GM23338 (cell line): ENCODE measurements at regions not wholly inside any gene's neighbourhood (a gene's known extent, or its start where the extent isn't known, plus 50 kb on each side); places are given as distances from the start of the nearest gene placed in this dataset.

Source experiments
- ATAC-seq: fragments of 200-7000 bp; cut with Tn5 transposase; 3 replicates; pipeline ENCODE4 v1.9.1; 2020
- DNase-seq: peaks from one replicate; pipeline ENCODE4 v3.0.0-alpha.2; 2015; ENCODE audit warnings: low spot score
- H2AFZ ChIP-seq: fragments of 200-600 bp; sonication (generic); 2 replicates; pipeline ENCODE4 v1.8.0; 2016; ENCODE audit warnings: antibody characterized with exemption, mild to moderate bottlenecking, moderate library complexity
- H3F3A ChIP-seq: fragments of 200-600 bp; sonication (generic); replicated peaks from 2 replicates; pipeline ENCODE4 v1.8.0; 2017; ENCODE audit warnings: antibody characterized with exemption, mixed run types, low read depth
- H3K27ac ChIP-seq: fragments of 200-600 bp; sonication (generic); 2 replicates; pipeline ENCODE4 v1.6.1; 2016; ENCODE audit warnings: low read depth
- H3K27me3 ChIP-seq: fragments of 200-600 bp; sonication (generic); 2 replicates; pipeline ENCODE4 v1.8.0; 2016; ENCODE audit warnings: mild to moderate bottlenecking, mixed run types, moderate library complexity; ENCODE audit not compliant: insufficient read depth
- H3K36me3 ChIP-seq: fragments of 200-600 bp; sonication (generic); 2 replicates; pipeline ENCODE4 v1.8.0; 2016; ENCODE audit warnings: mild to moderate bottlenecking; ENCODE audit not compliant: insufficient read depth
- H3K4me1 ChIP-seq: fragments of 200-600 bp; sonication (generic); 2 replicates; pipeline ENCODE4 v1.8.0; 2016; ENCODE audit warnings: mild to moderate bottlenecking, moderate library complexity; ENCODE audit not compliant: insufficient read depth
- H3K4me2 ChIP-seq: fragments of 200-600 bp; sonication (generic); 2 replicates; pipeline ENCODE4 v1.7.1; 2017; ENCODE audit warnings: mixed run types
- H3K4me3 ChIP-seq: fragments of 200-600 bp; sonication (generic); 2 replicates; pipeline ENCODE4 v1.6.1; 2016; ENCODE audit warnings: mixed run types
- H3K79me2 ChIP-seq: fragments of 200-600 bp; sonication (generic); replicated peaks from 2 replicates; pipeline ENCODE4 v1.8.0; 2017; ENCODE audit warnings: mild to moderate bottlenecking; ENCODE audit not compliant: insufficient read depth
- H3K9me2 ChIP-seq: fragments of 200-600 bp; sonication (generic); 2 replicates; pipeline ENCODE4 v1.8.0; 2017; ENCODE audit not compliant: insufficient read depth
- H4K20me1 ChIP-seq: fragments of 200-600 bp; sonication (generic); replicated peaks from 2 replicates; pipeline ENCODE4 v1.8.0; 2017; ENCODE audit warnings: mild to moderate bottlenecking; ENCODE audit not compliant: insufficient read depth
- H3K27ac Mint-ChIP-seq: 2 replicates; pipeline ENCODE4 v1.8.0; 2020; ENCODE audit warnings: inconsistent platforms, mild to moderate bottlenecking, moderate library complexity, mixed read lengths
- H3K27me3 Mint-ChIP-seq: 3 replicates; pipeline ENCODE4 v1.8.0; 2022; ENCODE audit warnings: low read depth, mild to moderate bottlenecking, moderate library complexity, mixed read lengths, inconsistent platforms; ENCODE audit not compliant: insufficient read depth, poor library complexity
- H3K36me3 Mint-ChIP-seq: 3 replicates; pipeline ENCODE4 v1.8.0; 2021; ENCODE audit warnings: low read depth, mild to moderate bottlenecking, inconsistent platforms, moderate library complexity, mixed read lengths
- H3K4me1 Mint-ChIP-seq: 3 replicates; pipeline ENCODE4 v1.8.0; 2020; ENCODE audit warnings: mild to moderate bottlenecking, inconsistent platforms, mixed read lengths
- H3K4me3 Mint-ChIP-seq: 3 replicates; pipeline ENCODE4 v1.8.0; 2021; ENCODE audit warnings: moderate library complexity, mild to moderate bottlenecking, inconsistent platforms, mixed read lengths
- H3K9me3 Mint-ChIP-seq: 3 replicates; pipeline ENCODE4 v1.8.0; 2020; ENCODE audit warnings: moderate library complexity, mild to moderate bottlenecking, inconsistent platforms, mixed read lengths
- CREB1 ChIP-seq: fragments of 250-450 bp; sonication (Bioruptor Pico); IDR thresholded peaks from 2 replicates; pipeline ENCODE4 v1.5.0; 2020; ENCODE audit warnings: low read depth, mild to moderate bottlenecking, moderate library complexity
- EZH2phosphoT487 ChIP-seq: fragments of 200-600 bp; sonication (generic); IDR thresholded peaks from one replicate; pipeline ENCODE4 v1.8.1; 2018; ENCODE audit warnings: antibody characterized with exemption; ENCODE audit not compliant: unreplicated experiment
- POLR2AphosphoS5 ChIP-seq: IDR thresholded peaks from 2 replicates; pipeline ENCODE4 v1.6.1; 2016; ENCODE audit warnings: antibody characterized with exemption, low read depth
- STAT1 ChIP-seq: IDR thresholded peaks from one replicate; pipeline ENCODE4 v1.6.1; 2016; ENCODE audit warnings: antibody characterized with exemption; ENCODE audit not compliant: unreplicated experiment
- ZNF114 ChIP-seq: fragments of 250-450 bp; sonication (Bioruptor Pico); IDR thresholded peaks from 2 replicates; pipeline ENCODE4 v1.5.0; 2020; ENCODE audit warnings: mild to moderate bottlenecking, moderate library complexity
- ZNF462 ChIP-seq: fragments of 250-450 bp; sonication (Bioruptor Pico); IDR thresholded peaks from 2 replicates; pipeline ENCODE4 v1.5.0; 2020; ENCODE audit warnings: mild to moderate bottlenecking, moderate library complexity
- TF ChIP-seq, protein P1 (sequence below): IDR thresholded peaks from 2 replicates; pipeline ENCODE4 v1.6.1; 2016; ENCODE audit warnings: antibody characterized with exemption

DNA sequence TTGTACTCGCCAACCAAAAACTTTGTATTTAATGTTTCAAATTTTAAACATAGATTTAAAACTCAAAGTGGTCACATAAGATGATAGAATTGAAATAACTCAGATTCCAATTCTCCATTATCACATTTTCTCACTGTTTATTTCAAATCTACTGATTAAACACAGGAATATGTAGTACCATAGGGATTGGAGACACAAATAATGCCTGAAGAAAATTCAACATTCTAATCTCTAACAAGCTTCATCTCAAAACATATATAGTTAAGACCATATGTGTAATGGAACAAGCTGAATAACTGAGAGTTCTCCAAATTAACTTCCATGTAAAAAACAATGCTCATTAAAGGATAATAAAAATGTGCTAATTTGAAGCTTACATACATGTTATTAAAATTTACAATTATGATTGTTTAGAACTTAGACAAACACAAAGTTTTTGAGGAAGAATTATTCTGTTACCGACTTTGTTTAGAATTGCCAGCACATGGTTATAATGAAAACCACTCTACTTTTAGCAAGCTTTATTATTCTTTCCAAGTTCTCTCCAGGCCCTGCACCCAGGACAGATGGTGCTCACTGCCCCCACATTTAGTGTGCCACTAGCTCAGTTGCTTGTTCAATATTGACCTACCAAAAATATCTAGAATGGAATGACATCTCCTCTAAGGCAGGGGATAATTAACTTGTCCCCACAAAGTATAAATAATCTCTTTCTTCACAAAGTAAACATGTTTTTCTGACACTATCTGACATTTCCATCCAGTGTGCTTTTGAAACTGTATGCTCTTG, 467.2 kb downstream of the TTLL7 start (continued):
- TF ChIP-seq ZNF462 (CRISPR knock-in tag) = no peak
- TF ChIP-seq CREB1 (CRISPR knock-in tag) = no peak
- no peak for TF ChIP-seq ZNF114 (CRISPR knock-in tag)
- no peak for TF ChIP-seq STAT1

GRCh38 chr1:83530506-83530905, 468.4 kb downstream of the TTLL7 start:
- Mint-ChIP-seq H3K4me3 (no peak overlapping the region), H3K4me1 (no peaks in the 10 kb centered on the region; the same call in 2 of the 3 replicates), H3K27ac (no peak overlapping the region), H3K36me3 (no peaks in the 10 kb centered on the region), H3K9me3 (no peaks in the 10 kb centered on the region), H3K27me3 (no peaks in the 10 kb centered on the region)
- H3K27ac ChIP-seq = no peak overlapping the region
- no peaks in the 10 kb centered on the region for H3K79me2 ChIP-seq
- no peaks in the 10 kb centered on the region for H3K27me3 ChIP-seq
- H3K4me3 ChIP-seq = no peak overlapping the region
- no peaks in the 10 kb centered on the region for H3K9me2 ChIP-seq
- H3K36me3 ChIP-seq = no peaks in the 10 kb centered on the region
- ATAC-seq (no peak), DNase-seq (no peak)
- H3K4me2 ChIP-seq = no peak overlapping the region
- H3K4me1 ChIP-seq = no peaks in the 10 kb centered on the region
- no peaks in the 10 kb centered on the region for H4K20me1 ChIP-seq
- H3F3A ChIP-seq = no peaks in the 10 kb centered on the region
- H2AFZ ChIP-seq = no peak overlapping the region
- no peak for TF ChIP-seq EZH2phosphoT487
- TF ChIP-seq, protein P1, sequence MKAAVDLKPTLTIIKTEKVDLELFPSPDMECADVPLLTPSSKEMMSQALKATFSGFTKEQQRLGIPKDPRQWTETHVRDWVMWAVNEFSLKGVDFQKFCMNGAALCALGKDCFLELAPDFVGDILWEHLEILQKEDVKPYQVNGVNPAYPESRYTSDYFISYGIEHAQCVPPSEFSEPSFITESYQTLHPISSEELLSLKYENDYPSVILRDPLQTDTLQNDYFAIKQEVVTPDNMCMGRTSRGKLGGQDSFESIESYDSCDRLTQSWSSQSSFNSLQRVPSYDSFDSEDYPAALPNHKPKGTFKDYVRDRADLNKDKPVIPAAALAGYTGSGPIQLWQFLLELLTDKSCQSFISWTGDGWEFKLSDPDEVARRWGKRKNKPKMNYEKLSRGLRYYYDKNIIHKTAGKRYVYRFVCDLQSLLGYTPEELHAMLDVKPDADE = no peak
- TF ChIP-seq ZNF462 (CRISPR knock-in tag) = no peak
- no peak for TF ChIP-seq CREB1 (CRISPR knock-in tag)
- no peak for TF ChIP-seq STAT1
- TF ChIP-seq POLR2AphosphoS5 = no peak
- TF ChIP-seq ZNF114 (CRISPR knock-in tag) = no peak
